CMK (cell line): ENCODE measurements at regions not wholly inside any gene's neighbourhood (a gene's known extent, or its start where the extent isn't known, plus 50 kb on each side); places are given as distances from the start of the nearest gene placed in this dataset.
A peak's percentile ranks its signal among the peaks of the same experiment; 100 is the strongest.

Experiments used
- DNase-seq: peaks from one replicate; pipeline ENCODE4 v3.0.0-alpha.2; 2010; ENCODE audit warnings: low read depth

- no peak for DNase-seq
Observed at GRCh38 chr2:18182861-18183260, 304.4 kb downstream of the KCNS3 start.

GRCh38 chr2:18180912-18181311 is 302.4 kb downstream of the KCNS3 start:
- DNase-seq = no peak

- no peak for DNase-seq
Observed at GRCh38 chr2:18180031-18180610, 301.7 kb downstream of the KCNS3 start.

DNA sequence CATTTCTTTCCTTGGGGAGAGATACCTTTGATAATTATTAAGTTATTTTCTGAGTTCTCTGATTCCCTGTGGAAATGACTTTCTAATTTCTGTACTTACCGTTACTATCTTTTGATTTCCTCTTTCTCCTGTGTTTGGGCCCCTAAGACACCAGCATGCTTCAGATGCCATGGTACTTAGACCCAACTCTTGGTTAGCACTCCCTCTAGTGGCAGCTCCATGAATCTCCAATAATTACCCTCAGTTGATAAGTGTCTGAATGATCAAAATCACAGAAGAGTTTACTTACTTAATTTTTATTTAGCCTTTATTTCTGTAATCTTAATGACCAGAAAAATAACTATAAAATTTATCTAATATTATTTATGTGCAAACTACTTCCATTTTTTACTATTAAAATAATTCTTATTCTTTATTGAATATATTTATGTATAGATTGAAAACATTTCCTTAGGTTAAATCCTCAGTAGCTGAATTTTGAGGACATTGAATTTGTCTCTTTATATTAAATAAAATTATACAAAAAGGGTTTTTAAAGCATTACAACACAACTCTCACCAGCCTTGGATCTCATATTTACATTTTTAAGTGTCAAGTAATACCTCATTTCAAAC is 300.4 kb downstream of the KCNS3 start:
- DNase-seq = peak; percentile 49

DNA sequence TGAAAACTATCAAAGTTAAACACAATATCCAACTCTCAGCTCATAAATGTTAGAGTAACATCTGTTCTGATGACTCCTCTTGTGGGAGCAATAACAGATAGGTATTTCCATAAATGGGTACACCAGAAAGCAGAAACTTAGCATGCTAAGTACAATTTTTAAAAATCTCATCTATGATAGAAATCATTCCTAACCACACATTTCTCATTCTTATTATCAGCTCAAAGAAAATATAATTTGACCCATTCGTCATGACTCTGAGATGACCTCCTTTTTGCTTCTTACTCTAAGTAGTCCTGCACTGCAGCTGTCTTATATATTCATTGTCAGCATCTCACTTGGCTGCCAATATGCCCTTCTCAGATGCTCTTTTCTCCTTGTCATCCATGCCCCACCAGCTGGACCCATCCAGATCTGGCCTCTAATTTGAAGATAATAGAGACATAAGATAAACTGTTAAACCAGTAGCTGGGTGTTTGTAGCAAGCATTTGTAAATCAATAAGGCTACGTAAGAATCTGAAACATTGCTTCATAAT is 298.3 kb downstream of the KCNS3 start:
- no peak for DNase-seq

GRCh38 chr2:18172607-18173006 is 294.1 kb downstream of the KCNS3 start:
- DNase-seq = no peak

DNA sequence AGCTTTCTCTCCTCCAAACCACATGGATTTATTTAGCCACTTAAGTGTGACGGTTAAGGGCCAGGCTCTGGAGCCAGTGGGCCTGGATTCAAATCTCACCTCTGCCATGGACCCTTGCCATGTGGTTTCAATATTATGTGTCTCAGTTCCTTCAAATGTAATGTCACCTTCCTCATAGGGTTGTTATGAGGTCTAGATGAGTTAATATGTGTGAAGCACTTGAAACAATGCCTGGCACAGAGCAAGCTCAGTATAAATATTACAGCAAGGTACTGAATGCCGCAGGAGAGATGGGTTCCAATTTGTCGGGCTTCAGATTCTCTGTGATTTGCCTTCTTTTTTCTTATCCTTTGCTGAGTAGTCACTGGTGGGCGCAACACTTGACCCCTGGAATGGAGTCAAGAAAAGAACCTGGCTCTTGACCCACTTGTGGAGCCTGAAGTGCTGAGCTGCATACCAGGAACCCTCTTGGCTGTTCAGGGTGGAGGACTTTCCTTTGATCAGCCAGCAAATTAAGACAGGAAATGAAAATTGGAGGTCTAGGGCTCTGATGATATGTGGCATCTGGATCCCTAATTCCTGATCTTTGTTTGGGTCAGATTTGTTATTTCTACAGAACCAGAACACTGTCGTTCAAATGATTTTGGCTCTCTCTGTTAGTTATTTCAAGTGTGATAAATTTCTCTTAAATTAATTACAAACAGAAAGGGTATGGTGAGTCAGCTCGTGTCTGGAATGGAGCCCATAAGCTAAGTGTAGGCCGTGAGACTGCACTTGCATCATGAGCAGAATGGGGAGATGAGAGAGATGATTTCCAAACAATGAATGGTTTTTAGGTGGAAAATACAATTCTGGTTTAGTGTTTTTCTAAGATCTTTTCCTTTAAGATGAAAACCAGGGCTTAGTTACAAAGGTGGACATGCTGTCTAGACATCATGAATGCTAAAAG is 293.0 kb downstream of the KCNS3 start:
- no peak for DNase-seq

GRCh38 chr2:18170642-18171041 is 292.2 kb downstream of the KCNS3 start:
- no peak for DNase-seq

- no peak for DNase-seq
Observed at GRCh38 chr2:18169893-18170175, 291.4 kb downstream of the KCNS3 start.

- DNase-seq = no peak
Observed at GRCh38 chr2:18169121-18169892, 290.8 kb downstream of the KCNS3 start.

DNA sequence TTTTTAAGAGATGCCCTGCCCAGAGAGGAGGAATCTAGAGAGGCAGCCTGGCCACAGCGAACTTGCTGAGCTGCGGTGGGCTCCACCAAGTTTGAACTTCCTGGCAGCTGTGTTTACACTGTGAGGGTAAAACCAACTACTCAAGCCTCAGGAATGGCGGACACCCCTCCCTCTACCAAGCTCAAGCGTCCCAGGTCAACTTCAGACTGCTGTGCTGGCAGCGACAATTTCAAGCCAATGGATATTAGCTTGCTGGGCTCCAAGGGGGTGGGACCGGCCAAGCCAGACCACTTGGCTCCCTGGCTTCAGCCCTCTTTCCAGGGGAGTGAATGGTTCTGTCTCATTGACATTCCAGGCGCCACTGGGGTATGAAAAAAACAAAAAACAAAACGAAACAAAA is 289.4 kb downstream of the KCNS3 start:
- DNase-seq = no peak

DNA sequence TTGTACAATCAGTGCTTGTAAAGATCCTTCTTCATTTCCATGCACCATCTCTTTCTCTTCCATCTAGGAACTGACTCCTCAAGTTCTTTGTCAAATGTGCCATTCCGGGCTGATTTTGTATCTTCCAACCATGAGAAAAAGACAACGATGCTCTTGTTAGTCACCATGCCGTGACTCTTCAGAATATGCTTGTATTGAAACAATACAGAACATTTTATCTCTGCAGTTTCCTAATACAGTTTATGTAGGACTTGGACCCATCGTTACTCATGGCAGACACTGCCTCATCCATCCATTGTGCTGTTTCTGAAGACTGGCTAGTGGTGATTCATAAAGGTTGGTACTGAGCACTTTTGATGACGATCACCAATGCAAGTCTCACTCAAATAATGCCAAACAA is 283.2 kb downstream of the KCNS3 start:
- DNase-seq = no peak

GRCh38 chr2:18159896-18160295 is 281.4 kb downstream of the KCNS3 start:
- DNase-seq = no peak

GRCh38 chr2:18156421-18156820 is 278.0 kb downstream of the KCNS3 start:
- DNase-seq = no peak

DNA sequence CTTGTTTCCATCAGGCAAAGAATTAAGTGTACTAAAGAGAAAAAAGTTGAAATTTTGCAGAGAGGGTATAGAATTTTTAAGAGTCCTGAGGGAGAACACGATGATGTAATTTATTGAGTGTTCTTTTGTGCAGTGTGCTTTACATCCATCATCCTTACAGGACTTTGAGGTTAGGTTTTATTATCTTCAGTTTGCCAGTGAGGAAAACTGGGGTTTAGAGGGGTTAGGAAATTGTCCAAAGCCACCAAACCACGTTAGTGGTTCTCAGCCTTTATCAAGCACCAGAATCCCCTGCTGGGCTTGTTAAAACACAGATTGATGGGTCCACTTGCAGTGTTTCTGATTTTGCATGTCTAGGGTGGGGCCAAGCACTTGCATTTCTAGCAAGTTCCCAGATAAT is 277.5 kb downstream of the KCNS3 start:
- DNase-seq = no peak

DNA sequence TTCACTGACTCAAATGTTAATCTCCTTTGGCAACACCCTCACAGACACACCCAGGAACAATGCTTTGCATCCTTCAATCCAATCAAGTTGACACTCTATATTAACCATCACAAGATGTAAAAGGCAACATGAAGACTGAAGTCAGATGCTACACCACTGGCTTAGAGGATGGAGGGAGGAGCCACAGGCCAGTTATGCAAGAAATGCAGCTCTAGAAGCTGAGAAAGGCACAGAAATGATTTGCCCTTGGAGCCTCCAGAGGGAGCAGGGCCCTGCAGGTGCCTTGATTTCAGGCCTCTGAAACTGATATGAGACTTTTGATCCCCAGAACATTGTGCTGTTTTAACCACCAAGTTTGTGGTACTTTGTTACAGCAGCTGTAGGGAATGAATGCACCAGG is 276.3 kb downstream of the KCNS3 start:
- DNase-seq = no peak

DNA sequence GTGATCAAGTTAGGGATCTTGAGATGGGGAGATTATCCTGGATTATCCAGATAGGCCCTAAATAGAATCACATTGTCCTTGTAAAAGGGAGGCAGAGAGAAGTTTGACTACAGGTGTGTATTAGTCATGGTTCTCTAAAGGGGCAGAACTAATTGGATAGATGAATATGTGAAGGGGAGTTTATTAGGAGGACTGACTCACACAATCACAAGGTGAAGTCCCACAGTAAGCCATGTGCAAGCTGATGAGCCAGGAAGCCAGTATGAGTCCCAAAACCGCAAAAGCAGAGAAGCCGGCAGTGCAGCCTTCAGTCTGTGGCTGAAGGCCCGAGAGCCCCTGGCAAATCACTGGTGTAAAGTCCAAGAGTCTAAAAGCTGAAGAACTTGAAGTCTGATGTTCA is 275.8 kb downstream of the KCNS3 start:
- no peak for DNase-seq

DNA sequence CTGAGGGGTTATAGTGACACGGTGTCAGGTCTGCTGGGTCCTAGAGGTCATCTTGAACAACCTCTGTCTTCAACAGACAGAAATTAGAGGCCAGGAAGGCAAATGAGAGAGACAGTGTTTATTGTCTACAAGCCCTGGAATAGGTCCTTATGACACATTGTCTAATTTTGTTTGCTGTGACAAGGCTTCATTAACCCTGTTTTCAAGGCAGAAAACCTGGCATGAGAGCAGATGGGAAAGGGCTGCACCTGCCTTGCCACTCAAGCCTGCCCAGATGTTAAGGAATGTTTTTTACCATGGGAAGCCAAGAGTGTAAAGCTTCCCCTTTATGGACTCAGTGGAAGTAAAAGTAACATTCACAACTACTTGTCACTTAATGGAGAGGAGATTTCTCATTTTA is 275.3 kb downstream of the KCNS3 start:
- no peak for DNase-seq

DNA sequence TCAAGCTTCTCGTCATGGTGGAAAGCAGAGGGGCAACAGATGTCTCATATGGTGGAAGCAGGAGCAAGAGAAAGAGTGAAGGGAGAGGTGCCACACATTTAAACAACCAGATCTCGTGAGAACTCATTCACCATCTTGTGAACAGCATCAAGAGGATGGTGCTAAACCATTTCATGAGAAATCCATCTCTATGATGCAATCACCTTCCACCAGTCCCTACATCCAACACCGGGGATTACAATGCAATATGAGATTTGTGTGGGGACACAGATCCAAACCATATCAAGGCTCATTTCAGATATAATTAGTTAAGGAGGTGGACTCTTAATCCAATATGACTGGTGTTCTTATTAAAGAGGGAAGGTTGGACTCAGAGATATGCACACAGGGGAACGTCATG is 272.8 kb downstream of the KCNS3 start:
- no peak for DNase-seq

GRCh38 chr2:18149660-18150246 is 271.3 kb downstream of the KCNS3 start:
- no peak for DNase-seq

DNA sequence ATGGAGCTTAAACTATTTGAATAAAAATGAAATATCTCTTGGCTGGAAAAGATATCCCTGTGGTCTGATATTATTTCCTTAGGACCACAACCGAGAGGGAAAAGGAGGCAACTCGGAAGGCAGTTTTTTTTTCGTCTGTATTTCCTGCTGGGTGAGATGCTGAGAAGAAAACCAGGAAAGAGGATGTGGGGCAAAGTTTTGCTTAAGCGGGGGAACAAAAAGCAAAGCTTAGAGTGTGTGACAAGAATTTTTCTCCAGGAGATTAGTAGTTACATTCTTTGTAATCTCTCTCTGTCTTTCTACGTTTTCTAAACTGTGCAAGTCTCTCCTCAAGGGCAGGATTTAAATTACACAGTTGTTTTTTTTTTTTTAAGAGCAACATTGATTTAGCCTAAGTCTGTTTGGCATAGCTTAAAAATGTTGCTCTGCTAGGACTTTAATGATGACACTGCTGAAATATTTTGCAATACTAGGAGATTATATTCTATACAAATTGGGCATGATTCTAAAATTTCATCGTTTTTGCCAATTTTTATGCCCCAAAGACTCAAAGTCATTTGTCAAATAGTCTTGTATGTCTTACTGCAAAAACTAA is 258.5 kb downstream of the KCNS3 start:
- no peak for DNase-seq

- DNase-seq = no peak
Observed at GRCh38 chr2:18133310-18133709, 254.8 kb downstream of the KCNS3 start.
